WTC11 (cell line): ENCODE measurements at regions not wholly inside any gene's neighbourhood (a gene's known extent, or its start where the extent isn't known, plus 50 kb on each side); places are given as distances from the start of the nearest gene placed in this dataset.
"Not testable (repeated sequence)": the region's sequence is repeated elsewhere in the genome, so short reads cannot be mapped to it uniquely, and the experiment has no call there.

Source experiments
- CTCF ChIP-seq: fragments of 200-600 bp; IDR thresholded peaks from 2 replicates; pipeline ENCODE4 v1.8.0; 2022; ENCODE audit warnings: antibody characterized with exemption
- JUN ChIP-seq: sonication (generic); formaldehyde crosslinking; IDR thresholded peaks from 2 replicates; pipeline ENCODE4 v1.8.0; 2023; ENCODE audit warnings: mild to moderate bottlenecking, missing genetic modification reagents
- MXD4 ChIP-seq: fragments of 250-450 bp; sonication (Bioruptor Pico); IDR thresholded peaks from 2 replicates; pipeline ENCODE4 v1.8.0; 2021; ENCODE audit warnings: mild to moderate bottlenecking, moderate library complexity, borderline replicate concordance
- NR2C2 ChIP-seq: sonication (generic); formaldehyde crosslinking; IDR thresholded peaks from 2 replicates; pipeline ENCODE4 v1.8.0; 2022; ENCODE audit warnings: mild to moderate bottlenecking, missing genetic modification reagents

GRCh38 chr9:65421486-65421885 is 136.5 kb upstream of the FOXD4L5 start:
- not testable (repeated sequence) for TF ChIP-seq MXD4 (CRISPR knock-in tag); NR2C2 (CRISPR knock-in tag); CTCF; JUN
